HCT116 (cell line): ENCODE measurements at regions not wholly inside any gene's neighbourhood (a gene's known extent, or its start where the extent isn't known, plus 50 kb on each side); places are given as distances from the start of the nearest gene placed in this dataset.

Experiments used
- ATF3 ChIP-seq: IDR thresholded peaks from 2 replicates; pipeline ENCODE4 v1.6.1; 2012
- CEBPB ChIP-seq: IDR thresholded peaks from 2 replicates; pipeline ENCODE4 v1.6.1; 2012; ENCODE audit warnings: low read depth
- MAX ChIP-seq: IDR thresholded peaks from 2 replicates; pipeline ENCODE4 v1.6.1; 2012
- POLR2A ChIP-seq: IDR thresholded peaks from 2 replicates; pipeline ENCODE4 v1.7.0; 2011; ENCODE audit warnings: borderline replicate concordance; ENCODE audit not compliant: insufficient read depth, insufficient read length; ENCODE audit errors: extremely low read depth
- SP1 ChIP-seq: IDR thresholded peaks from 2 replicates; pipeline ENCODE4 v1.6.1; 2012; ENCODE audit warnings: low read depth
- TF ChIP-seq, protein P1 (sequence below), 3 experiments: fragments of 200-600 bp in 1 of 3; sonication (generic) in 1 of 3; IDR thresholded peaks in 2 of 3; conservative IDR thresholded peaks in 1 of 3; 2 replicates each; pipeline ENCODE4 v1.5.1; 2012 to 2017; ENCODE audit warnings: low read depth in 2 of 3, low read length in 2 of 3, antibody characterized with exemption in 1 of 3, borderline replicate concordance in 1 of 3, control low read depth in 1 of 3, mild to moderate bottlenecking in 1 of 3, mixed read lengths in 1 of 3, mixed run types in 1 of 3, moderate library complexity in 1 of 3; ENCODE audit not compliant: insufficient read depth in 1 of 3

DNA sequence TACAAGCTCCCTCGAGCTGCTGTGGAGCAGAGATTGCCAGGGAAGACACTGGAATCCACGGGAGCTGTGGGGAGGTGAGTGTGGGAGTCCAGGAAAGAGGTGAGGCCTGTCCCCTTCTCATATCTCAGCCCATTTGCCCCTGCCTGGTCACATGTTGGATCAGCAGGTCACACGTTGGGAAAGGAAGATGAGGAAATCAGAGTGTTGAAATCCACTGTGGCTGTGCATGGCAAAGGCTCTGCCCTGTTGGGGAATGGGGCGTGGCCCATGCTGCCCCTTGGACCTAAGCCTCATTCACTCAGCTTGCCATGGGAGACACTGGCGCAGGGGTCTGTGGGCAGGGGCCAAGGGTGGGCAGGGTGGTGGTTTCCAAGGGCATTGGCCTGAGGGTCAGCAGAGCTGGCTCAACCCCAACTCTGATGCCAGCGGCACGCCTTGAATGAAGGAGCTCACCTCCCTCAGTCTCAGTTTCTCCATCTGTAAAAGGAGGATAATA is 85.4 kb upstream of the CPEB4 start:
- TF ChIP-seq, protein P1, sequence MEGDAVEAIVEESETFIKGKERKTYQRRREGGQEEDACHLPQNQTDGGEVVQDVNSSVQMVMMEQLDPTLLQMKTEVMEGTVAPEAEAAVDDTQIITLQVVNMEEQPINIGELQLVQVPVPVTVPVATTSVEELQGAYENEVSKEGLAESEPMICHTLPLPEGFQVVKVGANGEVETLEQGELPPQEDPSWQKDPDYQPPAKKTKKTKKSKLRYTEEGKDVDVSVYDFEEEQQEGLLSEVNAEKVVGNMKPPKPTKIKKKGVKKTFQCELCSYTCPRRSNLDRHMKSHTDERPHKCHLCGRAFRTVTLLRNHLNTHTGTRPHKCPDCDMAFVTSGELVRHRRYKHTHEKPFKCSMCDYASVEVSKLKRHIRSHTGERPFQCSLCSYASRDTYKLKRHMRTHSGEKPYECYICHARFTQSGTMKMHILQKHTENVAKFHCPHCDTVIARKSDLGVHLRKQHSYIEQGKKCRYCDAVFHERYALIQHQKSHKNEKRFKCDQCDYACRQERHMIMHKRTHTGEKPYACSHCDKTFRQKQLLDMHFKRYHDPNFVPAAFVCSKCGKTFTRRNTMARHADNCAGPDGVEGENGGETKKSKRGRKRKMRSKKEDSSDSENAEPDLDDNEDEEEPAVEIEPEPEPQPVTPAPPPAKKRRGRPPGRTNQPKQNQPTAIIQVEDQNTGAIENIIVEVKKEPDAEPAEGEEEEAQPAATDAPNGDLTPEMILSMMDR (IDR thresholded peaks at IDR 0.05 in 2 of 3, conservative IDR thresholded peaks at IDR 0.05 in 1 of 3; ENCODE audit: borderline replicate concordance in 1 of 3, insufficient read depth in 1 of 3, low read depth in 2 of 3, low read length in 2 of 3): no peak
- TF ChIP-seq CEBPB (peak; percentile 78), SP1 (no peak), ATF3 (no peak), POLR2A (no peak), MAX (no peak)
